IMR-90 (cell line): ENCODE measurements at regions not wholly inside any gene's neighbourhood (a gene's known extent, or its start where the extent isn't known, plus 50 kb on each side); places are given as distances from the start of the nearest gene placed in this dataset.

Source experiments
- ATAC-seq: fragments of 200-7000 bp; cut with Tn5 transposase; 2 replicates; pipeline ENCODE4 v1.9.1; 2020; ENCODE audit warnings: low read depth, mild to moderate bottlenecking, moderate library complexity
- BruUV-seq: library from RNA; stranded (reverse); fragments of 400-500 nt; replicated peaks from 2 replicates; lab custom pipeline; 2021; lab: Mats Ljungman, UMichigan
- CTCF ChIA-PET: fragments of 300-600 bp; formaldehyde crosslinking; extraction: SDS; loops from one replicate; lab custom pipeline; 2021; ENCODE audit warnings: antibody characterized with exemption; lab: Yijun Ruan, JAX
- POLR2A ChIA-PET: fragments of 300-600 bp; sonication (Branson Sonifier 250); formaldehyde crosslinking; loops from one replicate; lab custom pipeline; 2022; ENCODE audit warnings: antibody characterized with exemption; ENCODE audit not compliant: unreplicated experiment; lab: Charles Lee
- DNase-seq: peaks from one replicate; pipeline ENCODE4 v3.0.0; 2013
- H2AFZ ChIP-seq: replicated peaks from 2 replicates; pipeline ENCODE3; 2013; ENCODE audit warnings: low read length, mild to moderate bottlenecking; ENCODE audit not compliant: poor library complexity
- H2AK5ac ChIP-seq: 2 replicates; pipeline ENCODE4 v1.6.1; 2013; ENCODE audit warnings: low read depth, low read length, inconsistent platforms
- H2AK9ac ChIP-seq: replicated peaks from 2 replicates; pipeline ENCODE3; 2013; ENCODE audit warnings: mild to moderate bottlenecking, low read depth, low read length, moderate library complexity; ENCODE audit not compliant: poor library complexity
- H2BK120ac ChIP-seq: 2 replicates; pipeline ENCODE4 v1.6.1; 2013; ENCODE audit warnings: low read depth, low read length, inconsistent platforms
- H2BK15ac ChIP-seq: 3 replicates; pipeline ENCODE4 v1.6.1; 2013; ENCODE audit warnings: low read depth, low read length, inconsistent platforms
- H2BK20ac ChIP-seq: 2 replicates; pipeline ENCODE4 v1.6.1; 2013; ENCODE audit warnings: low read depth, mild to moderate bottlenecking, inconsistent platforms, low read length, moderate library complexity
- H2BK5ac ChIP-seq: 2 replicates; pipeline ENCODE4 v1.6.1; 2013; ENCODE audit warnings: mild to moderate bottlenecking, low read depth, low read length, inconsistent platforms; ENCODE audit not compliant: poor library complexity, severe bottlenecking
- H3K14ac ChIP-seq: replicated peaks from 2 replicates; pipeline ENCODE4 v1.6.1; 2013; ENCODE audit warnings: low read depth, low read length, inconsistent platforms
- H3K18ac ChIP-seq: 2 replicates; pipeline ENCODE4 v1.6.1; 2013; ENCODE audit warnings: low read depth, low read length, control low read depth
- H3K23ac ChIP-seq: 2 replicates; pipeline ENCODE4 v1.6.1; 2013; ENCODE audit warnings: low read depth, low read length, inconsistent platforms
- H3K27ac ChIP-seq: 2 replicates; pipeline ENCODE4 v1.5.1; 2013; ENCODE audit warnings: mild to moderate bottlenecking, control low read depth, low read length; ENCODE audit not compliant: insufficient read depth
- H3K27me3 ChIP-seq: 2 replicates; pipeline ENCODE4 v1.6.1; 2013; ENCODE audit warnings: low read length; ENCODE audit not compliant: control insufficient read depth, insufficient read depth
- H3K36me3 ChIP-seq: 2 replicates; pipeline ENCODE4 v1.6.1; 2013; ENCODE audit warnings: low read length, mixed read lengths; ENCODE audit not compliant: control insufficient read depth, insufficient read depth
- H3K4ac ChIP-seq: 2 replicates; pipeline ENCODE4 v1.6.1; 2013; ENCODE audit warnings: low read depth, low read length, inconsistent platforms
- H3K4me1 ChIP-seq: 2 replicates; pipeline ENCODE4 v1.6.1; 2013; ENCODE audit warnings: low read length, mixed read lengths; ENCODE audit not compliant: control insufficient read depth, insufficient read depth
- H3K4me2 ChIP-seq: 2 replicates; pipeline ENCODE4 v1.6.1; 2013; ENCODE audit warnings: low read depth, mild to moderate bottlenecking, control low read depth, low read length, moderate library complexity
- H3K4me3 ChIP-seq: 2 replicates; pipeline ENCODE4 v1.5.1; 2013; ENCODE audit warnings: low read depth, mild to moderate bottlenecking, control low read depth, low read length, moderate library complexity; ENCODE audit not compliant: insufficient read depth
- H3K56ac ChIP-seq: 2 replicates; pipeline ENCODE4 v1.6.1; 2013; ENCODE audit warnings: low read length, inconsistent platforms; ENCODE audit not compliant: insufficient read depth; ENCODE audit errors: extremely low read depth
- H3K79me1 ChIP-seq, 2 experiments: 2 replicates each; pipeline ENCODE4 v1.6.1; 2013; ENCODE audit warnings: low read length in 2 of 2, inconsistent platforms in 1 of 2, low read depth in 1 of 2
- H3K9ac ChIP-seq: 2 replicates; pipeline ENCODE4 v1.6.1; 2013; ENCODE audit warnings: low read depth, low read length, control low read depth
- H3K9me1 ChIP-seq: 2 replicates; pipeline ENCODE4 v1.6.1; 2013; ENCODE audit warnings: low read length, inconsistent platforms; ENCODE audit not compliant: insufficient read depth
- H3K9me3 ChIP-seq: 2 replicates; pipeline ENCODE4 v1.6.1; 2013; ENCODE audit warnings: low read length; ENCODE audit not compliant: control insufficient read depth, insufficient read depth
- H4K20me1 ChIP-seq: 2 replicates; pipeline ENCODE4 v1.6.1; 2013; ENCODE audit warnings: low read length, inconsistent platforms; ENCODE audit not compliant: insufficient read depth
- H4K5ac ChIP-seq: 2 replicates; pipeline ENCODE4 v1.6.1; 2013; ENCODE audit warnings: mild to moderate bottlenecking, low read depth, low read length, control low read depth
- H4K8ac ChIP-seq, 2 experiments: 2 replicates each; pipeline ENCODE4 v1.6.1; 2013; ENCODE audit warnings: low read depth in 2 of 2, low read length in 2 of 2, control low read depth in 1 of 2, inconsistent platforms in 1 of 2
- H4K91ac ChIP-seq: 2 replicates; pipeline ENCODE4 v1.6.1; 2013; ENCODE audit warnings: low read depth, low read length, inconsistent platforms; ENCODE audit not compliant: insufficient read depth
- BHLHE40 ChIP-seq: fragments of 150-350 bp; IDR thresholded peaks from 2 replicates; pipeline ENCODE4 v1.6.1; 2016; ENCODE audit warnings: mild to moderate bottlenecking, low read depth, low read length
- CEBPB ChIP-seq: IDR thresholded peaks from 2 replicates; pipeline ENCODE4 v1.6.1; 2012; ENCODE audit warnings: low read depth, low read length, improper control_type of control experiment
- CHD1 ChIP-seq: IDR thresholded peaks from 2 replicates; pipeline ENCODE4 v1.6.1; 2012; ENCODE audit warnings: low read depth, low read length, improper control_type of control experiment
- FOS ChIP-seq: fragments of 150-350 bp; IDR thresholded peaks from 2 replicates; pipeline ENCODE4 v1.6.1; 2016; ENCODE audit warnings: low read depth, low read length
- MAFK ChIP-seq: IDR thresholded peaks from 2 replicates; pipeline ENCODE4 v1.6.1; 2012; ENCODE audit warnings: low read depth, low read length, improper control_type of control experiment
- MAZ ChIP-seq: IDR thresholded peaks from 2 replicates; pipeline ENCODE4 v1.6.1; 2012; ENCODE audit warnings: low read depth, mild to moderate bottlenecking, low read length, improper control_type of control experiment, moderate library complexity, borderline replicate concordance
- MXI1 ChIP-seq: IDR thresholded peaks from 2 replicates; pipeline ENCODE4 v1.6.1; 2012; ENCODE audit warnings: low read depth, mild to moderate bottlenecking, low read length, moderate library complexity, borderline replicate concordance
- NFE2L2 ChIP-seq: fragments of 150-350 bp; IDR thresholded peaks from 2 replicates; pipeline ENCODE4 v1.6.1; 2016; ENCODE audit warnings: low read depth, mild to moderate bottlenecking, low read length
- POLR2A ChIP-seq: IDR thresholded peaks from 2 replicates; pipeline ENCODE4 v1.6.1; 2012; ENCODE audit warnings: mild to moderate bottlenecking, low read depth, low read length
- RCOR1 ChIP-seq: IDR thresholded peaks from 2 replicates; pipeline ENCODE4 v1.6.1; 2012; ENCODE audit warnings: mild to moderate bottlenecking, low read length, improper control_type of control experiment; ENCODE audit not compliant: insufficient replicate concordance
- RFX5 ChIP-seq: IDR thresholded peaks from 2 replicates; pipeline ENCODE4 v1.8.0; 2012; ENCODE audit warnings: low read depth, mild to moderate bottlenecking, low read length, moderate library complexity
- SMC3 ChIP-seq: fragments of 150-350 bp; IDR thresholded peaks from 2 replicates; pipeline ENCODE4 v1.6.1; 2016; ENCODE audit warnings: low read depth, mild to moderate bottlenecking, antibody characterized with exemption, low read length, moderate library complexity
- WGBS, 2 experiments: methylation state at CpG; one replicate each; pipeline versions ENCODE4 v1.1.5 to v1.1.7; 2013; ENCODE audit warnings: missing lambda C conversion rate in 2 of 2; ENCODE audit not compliant: insufficient read length in 1 of 2; ENCODE audit errors: extremely low coverage in 2 of 2; 5-methylcytosine and 5-hydroxymethylcytosine counted together
- dilution Hi-C: fragments of 300-500 bp; cut with HindIII; formaldehyde crosslinking; loops from one replicate; pipeline ENCODE4 v1.14.3; 2018; ENCODE audit warnings: low sequenced_read_pairs; ENCODE audit not compliant: unreplicated experiment
- in situ Hi-C: fragments of 300-500 bp; cut with MboI; formaldehyde crosslinking; loops from 3 replicates; pipeline ENCODE4 v1.14.3; 2019; ENCODE audit warnings: low sequenced_read_pairs, inconsistent platforms, mixed read lengths
- intact Hi-C: fragments of 100-400 bp; cut with micrococcal nuclease; formaldehyde crosslinking; loops from 2 replicates; pipeline ENCODE4 v1.10.0; 2022
- TF ChIP-seq, protein P1 (sequence below): fragments of 150-350 bp; IDR thresholded peaks from 2 replicates; pipeline ENCODE4 v1.6.1; 2016; ENCODE audit warnings: low read depth, mild to moderate bottlenecking, low read length, moderate library complexity, borderline replicate concordance
- TF ChIP-seq, protein P2 (sequence below): conservative IDR thresholded peaks from 2 replicates; pipeline ENCODE4 v1.5.1; 2012; ENCODE audit warnings: mild to moderate bottlenecking, low read depth, low read length, improper control_type of control experiment
- TF ChIP-seq, protein P3 (sequence below): fragments of 150-350 bp; IDR thresholded peaks from 2 replicates; pipeline ENCODE4 v1.6.1; 2017; ENCODE audit warnings: mild to moderate bottlenecking, antibody characterized with exemption, low read length, low read depth

DNA sequence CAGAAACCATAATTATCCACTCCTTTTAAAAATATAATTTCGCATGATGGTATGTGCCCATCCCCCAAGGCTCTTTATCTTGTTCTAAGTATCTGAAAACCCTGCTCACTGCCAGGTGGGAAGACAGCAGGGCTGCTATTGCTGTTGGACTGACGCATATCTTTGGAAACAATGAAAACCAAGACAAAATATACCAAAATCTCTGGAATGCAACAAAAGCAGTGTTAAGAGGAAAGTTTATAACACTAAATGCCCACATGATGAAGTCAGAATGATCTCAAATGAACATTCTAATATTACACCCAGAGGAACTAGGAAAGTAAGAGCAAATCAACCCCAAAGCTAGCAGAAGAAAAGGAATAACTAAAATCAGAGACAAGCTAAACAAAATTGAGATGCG, 162.0 kb downstream of the FAM47B start:
- in situ Hi-C loops (no loop called here), dilution Hi-C loops (no loop called here), intact Hi-C loops (no loop called here)
- no peaks in the 10 kb centered on the region for H4K20me1 ChIP-seq
- no TSS peak for BruUV-seq
- no peak overlapping the region for H2BK120ac ChIP-seq
- no peaks in the 10 kb centered on the region for H3K9me1 ChIP-seq
- H3K56ac ChIP-seq, result no peak overlapping the region
- no peak overlapping the region for H3K14ac ChIP-seq
- H2AFZ ChIP-seq, result no peak overlapping the region
- no peak overlapping the region for H2AK9ac ChIP-seq
- H3K27me3 ChIP-seq, result no peaks in the 10 kb centered on the region
- no peak overlapping the region for H3K4me3 ChIP-seq
- H3K23ac ChIP-seq, result no peak overlapping the region
- POLR2A ChIA-PET, result no interaction called here
- peak; percentile 58 for DNase-seq
- no peak overlapping the region for H3K4ac ChIP-seq
- no peak overlapping the region for H2AK5ac ChIP-seq
- H3K9me3 ChIP-seq, result no peaks in the 10 kb centered on the region
- H2BK5ac ChIP-seq, result no peak overlapping the region
- no peak overlapping the region for H3K27ac ChIP-seq
- no CpG with 5 or more reads among the region's 3 CpGs for WGBS, 2 experiments
- no peak overlapping the region; a peak in 1 of 4 replicates for H4K8ac ChIP-seq
- CTCF ChIA-PET, result no interaction called here
- ATAC-seq, result peak; percentile 61
- H3K79me1 ChIP-seq, result no peaks in the 10 kb centered on the region
- H3K4me2 ChIP-seq, result no peak overlapping the region
- peaks cover 3% of the 10 kb centered on the region for H3K4me1 ChIP-seq
- H3K18ac ChIP-seq, result no peak overlapping the region
- no peak overlapping the region for H2BK20ac ChIP-seq
- H3K9ac ChIP-seq, result no peak overlapping the region
- H4K5ac ChIP-seq, result no peak overlapping the region
- no peak overlapping the region for H4K91ac ChIP-seq
- TF ChIP-seq NFE2L2, result no peak
- no peak for TF ChIP-seq MAFK
- no peak for TF ChIP-seq MAZ
- TF ChIP-seq, protein P1, sequence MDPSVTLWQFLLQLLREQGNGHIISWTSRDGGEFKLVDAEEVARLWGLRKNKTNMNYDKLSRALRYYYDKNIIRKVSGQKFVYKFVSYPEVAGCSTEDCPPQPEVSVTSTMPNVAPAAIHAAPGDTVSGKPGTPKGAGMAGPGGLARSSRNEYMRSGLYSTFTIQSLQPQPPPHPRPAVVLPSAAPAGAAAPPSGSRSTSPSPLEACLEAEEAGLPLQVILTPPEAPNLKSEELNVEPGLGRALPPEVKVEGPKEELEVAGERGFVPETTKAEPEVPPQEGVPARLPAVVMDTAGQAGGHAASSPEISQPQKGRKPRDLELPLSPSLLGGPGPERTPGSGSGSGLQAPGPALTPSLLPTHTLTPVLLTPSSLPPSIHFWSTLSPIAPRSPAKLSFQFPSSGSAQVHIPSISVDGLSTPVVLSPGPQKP, result no peak
- TF ChIP-seq CEBPB, result no peak
- no peak for TF ChIP-seq CHD1
- TF ChIP-seq RFX5, result no peak
- TF ChIP-seq POLR2A, result no peak
- TF ChIP-seq FOS, result no peak
- TF ChIP-seq SMC3, result no peak
- no peak for TF ChIP-seq BHLHE40
- TF ChIP-seq MXI1, result no peak
- TF ChIP-seq, protein P2, sequence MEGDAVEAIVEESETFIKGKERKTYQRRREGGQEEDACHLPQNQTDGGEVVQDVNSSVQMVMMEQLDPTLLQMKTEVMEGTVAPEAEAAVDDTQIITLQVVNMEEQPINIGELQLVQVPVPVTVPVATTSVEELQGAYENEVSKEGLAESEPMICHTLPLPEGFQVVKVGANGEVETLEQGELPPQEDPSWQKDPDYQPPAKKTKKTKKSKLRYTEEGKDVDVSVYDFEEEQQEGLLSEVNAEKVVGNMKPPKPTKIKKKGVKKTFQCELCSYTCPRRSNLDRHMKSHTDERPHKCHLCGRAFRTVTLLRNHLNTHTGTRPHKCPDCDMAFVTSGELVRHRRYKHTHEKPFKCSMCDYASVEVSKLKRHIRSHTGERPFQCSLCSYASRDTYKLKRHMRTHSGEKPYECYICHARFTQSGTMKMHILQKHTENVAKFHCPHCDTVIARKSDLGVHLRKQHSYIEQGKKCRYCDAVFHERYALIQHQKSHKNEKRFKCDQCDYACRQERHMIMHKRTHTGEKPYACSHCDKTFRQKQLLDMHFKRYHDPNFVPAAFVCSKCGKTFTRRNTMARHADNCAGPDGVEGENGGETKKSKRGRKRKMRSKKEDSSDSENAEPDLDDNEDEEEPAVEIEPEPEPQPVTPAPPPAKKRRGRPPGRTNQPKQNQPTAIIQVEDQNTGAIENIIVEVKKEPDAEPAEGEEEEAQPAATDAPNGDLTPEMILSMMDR, result no peak
- TF ChIP-seq, protein P3, sequence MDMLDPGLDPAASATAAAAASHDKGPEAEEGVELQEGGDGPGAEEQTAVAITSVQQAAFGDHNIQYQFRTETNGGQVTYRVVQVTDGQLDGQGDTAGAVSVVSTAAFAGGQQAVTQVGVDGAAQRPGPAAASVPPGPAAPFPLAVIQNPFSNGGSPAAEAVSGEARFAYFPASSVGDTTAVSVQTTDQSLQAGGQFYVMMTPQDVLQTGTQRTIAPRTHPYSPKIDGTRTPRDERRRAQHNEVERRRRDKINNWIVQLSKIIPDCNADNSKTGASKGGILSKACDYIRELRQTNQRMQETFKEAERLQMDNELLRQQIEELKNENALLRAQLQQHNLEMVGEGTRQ, result no peak
- TF ChIP-seq RCOR1, result no peak
- H2BK15ac ChIP-seq, result no peak overlapping the region
- no peaks in the 10 kb centered on the region for H3K36me3 ChIP-seq
